NK-92 treated with Interleukin-12 subunit alpha and Interleukin-12 subunit beta, amount 100 ng/mL, for 24 hours (cell line): ENCODE measurements at regions not wholly inside any gene's neighbourhood (a gene's known extent, or its start where the extent isn't known, plus 50 kb on each side); places are given as distances from the start of the nearest gene placed in this dataset.
"Not testable (repeated sequence)": the region's sequence is repeated elsewhere in the genome, so short reads cannot be mapped to it uniquely, and the experiment has no call there.

ENCODE experiments used
- DNase-seq: peaks from one replicate; lab custom pipeline; 2025; lab: John Stamatoyannopoulos, UW

GRCh38 chr7:65621580-65622201 is 248.0 kb downstream of the ZNF92 start:
- not testable (repeated sequence) for DNase-seq

GRCh38 chr7:65631236-65631635 is 241.6 kb upstream of the VKORC1L1 start:
- not testable (repeated sequence) for DNase-seq

- DNase-seq, result not testable (repeated sequence)
Measured at GRCh38 chr7:65633587-65634404, 239.1 kb upstream of the VKORC1L1 start.

GRCh38 chr7:65638918-65639317 is 234.0 kb upstream of the VKORC1L1 start:
- not testable (repeated sequence) for DNase-seq

GRCh38 chr7:65639717-65640116 is 233.2 kb upstream of the VKORC1L1 start:
- not testable (repeated sequence) for DNase-seq

- not testable (repeated sequence) for DNase-seq
Measured at GRCh38 chr7:65643498-65643897, 229.4 kb upstream of the VKORC1L1 start.

GRCh38 chr7:65647153-65647964 is 225.5 kb upstream of the VKORC1L1 start:
- not testable (repeated sequence) for DNase-seq

- not testable (repeated sequence) for DNase-seq
Measured at GRCh38 chr7:65651174-65651573, 221.7 kb upstream of the VKORC1L1 start.

GRCh38 chr7:65651826-65652592 is 220.9 kb upstream of the VKORC1L1 start:
- not testable (repeated sequence) for DNase-seq

GRCh38 chr7:65652669-65653068 is 220.2 kb upstream of the VKORC1L1 start:
- not testable (repeated sequence) for DNase-seq

GRCh38 chr7:65656494-65657188 is 216.2 kb upstream of the VKORC1L1 start:
- DNase-seq, result not testable (repeated sequence)

- not testable (repeated sequence) for DNase-seq
Measured at GRCh38 chr7:65683362-65683761, 189.5 kb upstream of the VKORC1L1 start.

- not testable (repeated sequence) for DNase-seq
Measured at GRCh38 chr7:65699026-65699714, 173.7 kb upstream of the VKORC1L1 start.

- not testable (repeated sequence) for DNase-seq
Measured at GRCh38 chr7:65699715-65700356, 173.0 kb upstream of the VKORC1L1 start.

- not testable (repeated sequence) for DNase-seq
Measured at GRCh38 chr7:65719123-65719798, 153.6 kb upstream of the VKORC1L1 start.

GRCh38 chr7:65722361-65722792 is 150.5 kb upstream of the VKORC1L1 start:
- peak; percentile 22 for DNase-seq

- not testable (repeated sequence) for DNase-seq
Measured at GRCh38 chr7:65727182-65727581, 145.7 kb upstream of the VKORC1L1 start.

GRCh38 chr7:65731129-65731528 is 141.7 kb upstream of the VKORC1L1 start:
- DNase-seq, result no peak

- no peak for DNase-seq
Measured at GRCh38 chr7:65731562-65732035, 141.3 kb upstream of the VKORC1L1 start.
